Astrocyte (in vitro differentiated cells and primary cell): ENCODE measurements at regions not wholly inside any gene's neighbourhood (a gene's known extent, or its start where the extent isn't known, plus 50 kb on each side); places are given as distances from the start of the nearest gene placed in this dataset.
"Not testable (repeated sequence)": the region's sequence is repeated elsewhere in the genome, so short reads cannot be mapped to it uniquely, and the experiment has no call there.

Source experiments
- DNase-seq: peaks from one replicate; pipeline ENCODE4 v3.0.0-alpha.2; 2010; ENCODE audit warnings: low read depth
- FAIRE-seq: peaks from 2 replicates; lab custom pipeline; 2011; peaks lifted over from hg19 to GRCh38; lab: Jason Lieb, UNC
- H2AFZ ChIP-seq: 2 replicates; pipeline ENCODE4 v1.6.0; 2012; ENCODE audit warnings: low read depth, low read length, inconsistent platforms
- H3K27ac ChIP-seq: 2 replicates; pipeline ENCODE4 v1.5.1; 2011; ENCODE audit warnings: low read depth, low read length, inconsistent platforms
- H3K27me3 ChIP-seq: 2 replicates; pipeline ENCODE4 v1.6.0; 2011; ENCODE audit warnings: low read length, inconsistent platforms; ENCODE audit not compliant: insufficient read depth
- H3K36me3 ChIP-seq: 2 replicates; pipeline ENCODE4 v1.5.1; 2011; ENCODE audit warnings: low read length, inconsistent platforms; ENCODE audit not compliant: insufficient read depth
- H3K4me1 ChIP-seq: 2 replicates; pipeline ENCODE4 v1.5.1; 2011; ENCODE audit warnings: low read length, inconsistent platforms; ENCODE audit not compliant: insufficient read depth
- H3K4me2 ChIP-seq: 2 replicates; pipeline ENCODE4 v1.6.0; 2012; ENCODE audit warnings: low read length, inconsistent platforms
- H3K4me3 ChIP-seq: 2 replicates; pipeline ENCODE4 v1.5.1; 2011; ENCODE audit warnings: low read depth, mild to moderate bottlenecking, low read length, inconsistent platforms; ENCODE audit not compliant: insufficient read depth
- H3K79me2 ChIP-seq: 2 replicates; pipeline ENCODE4 v1.6.0; 2012; ENCODE audit warnings: mild to moderate bottlenecking, low read length, inconsistent platforms; ENCODE audit not compliant: insufficient read depth
- H3K9ac ChIP-seq: 2 replicates; pipeline ENCODE4 v1.6.0; 2012; ENCODE audit warnings: mild to moderate bottlenecking, low read length, inconsistent platforms
- H3K9me3 ChIP-seq: 2 replicates; pipeline ENCODE4 v1.5.1; 2012; ENCODE audit warnings: low read depth, mild to moderate bottlenecking, low read length, inconsistent platforms; ENCODE audit not compliant: insufficient read depth
- H4K20me1 ChIP-seq: 2 replicates; pipeline ENCODE4 v1.6.0; 2012; ENCODE audit warnings: low read length, inconsistent platforms; ENCODE audit not compliant: insufficient read depth
- H3K27ac Mint-ChIP-seq: one replicate; pipeline ENCODE4 v1.8.0; 2021; ENCODE audit warnings: mild to moderate bottlenecking, mixed read lengths; ENCODE audit not compliant: unreplicated experiment
- H3K27me3 Mint-ChIP-seq: one replicate; pipeline ENCODE4 v1.8.0; 2021; ENCODE audit warnings: low read depth, mixed read lengths; ENCODE audit not compliant: unreplicated experiment
- H3K36me3 Mint-ChIP-seq: one replicate; pipeline ENCODE4 v1.8.0; 2021; ENCODE audit warnings: low read depth, mixed read lengths; ENCODE audit not compliant: unreplicated experiment
- H3K4me1 Mint-ChIP-seq: one replicate; pipeline ENCODE4 v1.8.0; 2021; ENCODE audit warnings: low read depth, mixed read lengths; ENCODE audit not compliant: unreplicated experiment
- H3K4me3 Mint-ChIP-seq: one replicate; pipeline ENCODE4 v1.8.0; 2021; ENCODE audit warnings: mild to moderate bottlenecking, moderate library complexity, mixed read lengths; ENCODE audit not compliant: unreplicated experiment
- H3K9me3 Mint-ChIP-seq: one replicate; pipeline ENCODE4 v1.8.0; 2021; ENCODE audit warnings: mild to moderate bottlenecking, mixed read lengths; ENCODE audit not compliant: unreplicated experiment
- CTCF ChIP-seq: IDR thresholded peaks from 2 replicates; pipeline ENCODE4 v1.5.1; 2011; ENCODE audit warnings: low read depth, mild to moderate bottlenecking, inconsistent platforms, low read length, moderate library complexity; ENCODE audit not compliant: insufficient read depth
- EZH2 ChIP-seq: IDR thresholded peaks from 2 replicates; pipeline ENCODE4 v1.6.1; 2012; ENCODE audit warnings: mild to moderate bottlenecking, low read length, inconsistent platforms; ENCODE audit not compliant: insufficient read depth

GRCh38 chr11:67758467-67758866 is 84.0 kb upstream of the ALDH3B2 start:
- H3K36me3 Mint-ChIP-seq, H3K9me3 ChIP-seq, DNase-seq, H3K27me3 ChIP-seq, H3K4me2 ChIP-seq, H3K4me1 ChIP-seq, H3K9ac ChIP-seq, H3K27ac Mint-ChIP-seq, H3K36me3 ChIP-seq, H3K4me3 Mint-ChIP-seq, H3K27ac ChIP-seq, H2AFZ ChIP-seq, H3K79me2 ChIP-seq, H3K9me3 Mint-ChIP-seq, H4K20me1 ChIP-seq, H3K4me1 Mint-ChIP-seq, H3K4me3 ChIP-seq, FAIRE-seq: not testable (repeated sequence)
- peaks cover 38% of the 10 kb centered on the region for H3K27me3 Mint-ChIP-seq

GRCh38 chr11:67758009-67758408 is 83.6 kb upstream of the ALDH3B2 start:
- not testable (repeated sequence) for FAIRE-seq, H3K9ac ChIP-seq, H3K4me1 ChIP-seq, H3K4me2 ChIP-seq, H3K4me1 Mint-ChIP-seq, H3K9me3 ChIP-seq, H4K20me1 ChIP-seq, H2AFZ ChIP-seq, H3K27ac Mint-ChIP-seq, H3K36me3 ChIP-seq, H3K9me3 Mint-ChIP-seq, H3K4me3 ChIP-seq, H3K4me3 Mint-ChIP-seq, H3K79me2 ChIP-seq, DNase-seq, H3K36me3 Mint-ChIP-seq, H3K27me3 ChIP-seq, H3K27ac ChIP-seq
- H3K27me3 Mint-ChIP-seq: peaks cover 38% of the 10 kb centered on the region

GRCh38 chr11:67753820-67754219 is 79.4 kb upstream of the ALDH3B2 start:
- not testable (repeated sequence) for H3K4me2 ChIP-seq, H3K9ac ChIP-seq, FAIRE-seq, DNase-seq, H3K9me3 ChIP-seq, H3K27me3 ChIP-seq, H3K4me3 Mint-ChIP-seq, H4K20me1 ChIP-seq, H3K27ac ChIP-seq, H3K27ac Mint-ChIP-seq, H3K4me3 ChIP-seq, H2AFZ ChIP-seq, H3K79me2 ChIP-seq, H3K4me1 ChIP-seq, H3K36me3 Mint-ChIP-seq, H3K4me1 Mint-ChIP-seq, H3K9me3 Mint-ChIP-seq, H3K36me3 ChIP-seq
- peaks cover 19% of the 10 kb centered on the region for H3K27me3 Mint-ChIP-seq

GRCh38 chr11:67745181-67745726 is 70.8 kb upstream of the ALDH3B2 start:
- no peaks in the 10 kb centered on the region for H3K36me3 ChIP-seq
- H3K79me2 ChIP-seq: no peaks in the 10 kb centered on the region
- Mint-ChIP-seq H3K27me3 (peaks cover 27% of the 10 kb centered on the region), H3K9me3 (no peaks in the 10 kb centered on the region), H3K27ac (no peak overlapping the region), H3K4me1 (no peaks in the 10 kb centered on the region), H3K36me3 (no peaks in the 10 kb centered on the region), H3K4me3 (no peak overlapping the region)
- TF ChIP-seq EZH2 (no peak), CTCF (no peak)
- H2AFZ ChIP-seq: no peak overlapping the region
- no peaks in the 10 kb centered on the region for H3K9me3 ChIP-seq
- FAIRE-seq (no peak), DNase-seq (no peak)
- H3K4me2 ChIP-seq: no peak overlapping the region
- no peak overlapping the region for H3K9ac ChIP-seq
- H4K20me1 ChIP-seq: no peaks in the 10 kb centered on the region
- H3K4me3 ChIP-seq: no peak overlapping the region
- no peaks in the 10 kb centered on the region for H3K27me3 ChIP-seq
- no peaks in the 10 kb centered on the region for H3K4me1 ChIP-seq
- no peak overlapping the region for H3K27ac ChIP-seq

- not testable (repeated sequence) for DNase-seq, H3K9me3 Mint-ChIP-seq, H4K20me1 ChIP-seq, H3K27ac Mint-ChIP-seq, H3K9ac ChIP-seq, H3K9me3 ChIP-seq, FAIRE-seq, H3K4me3 ChIP-seq, H3K4me1 ChIP-seq, H3K79me2 ChIP-seq, H3K4me1 Mint-ChIP-seq, H3K36me3 ChIP-seq, H3K27ac ChIP-seq, H3K27me3 ChIP-seq, H2AFZ ChIP-seq, H3K4me2 ChIP-seq, H3K4me3 Mint-ChIP-seq, H3K36me3 Mint-ChIP-seq
- H3K27me3 Mint-ChIP-seq: peaks cover 25% of the 10 kb centered on the region
These were observed 69.8 kb upstream of the ALDH3B2 start for GRCh38 chr11:67744231-67744630.
